Fibroblast of lung (primary cell): ENCODE measurements at regions not wholly inside any gene's neighbourhood (a gene's known extent, or its start where the extent isn't known, plus 50 kb on each side); places are given as distances from the start of the nearest gene placed in this dataset.

Experiments used
- DNase-seq, 2 donors: peaks; one replicate each; pipeline versions ENCODE4 v3.0.0 to v3.0.0-alpha.2; 2010; ENCODE audit warnings: low read depth in 2 of 2
- H2AFZ ChIP-seq: 2 replicates; pipeline ENCODE4 v1.5.1; 2012; ENCODE audit warnings: low read length, control low read depth, inconsistent platforms
- H3K27ac ChIP-seq: 2 replicates; pipeline ENCODE4 v1.5.1; 2011; ENCODE audit warnings: low read length, control low read depth; ENCODE audit not compliant: insufficient read depth
- H3K27me3 ChIP-seq: 2 replicates; pipeline ENCODE4 v1.5.1; 2011; ENCODE audit warnings: mild to moderate bottlenecking, low read length; ENCODE audit not compliant: control insufficient read depth, insufficient read depth
- H3K36me3 ChIP-seq: 2 replicates; pipeline ENCODE4 v1.5.1; 2011; ENCODE audit warnings: low read length; ENCODE audit not compliant: control insufficient read depth, insufficient read depth
- H3K4me1 ChIP-seq: 2 replicates; pipeline ENCODE4 v1.5.1; 2011; ENCODE audit warnings: low read length; ENCODE audit not compliant: control insufficient read depth, insufficient read depth; ENCODE audit errors: extremely low read depth
- H3K4me2 ChIP-seq: 2 replicates; pipeline ENCODE4 v1.5.1; 2011; ENCODE audit warnings: low read length, control low read depth; ENCODE audit not compliant: insufficient read depth; ENCODE audit errors: extremely low read depth
- H3K4me3 ChIP-seq, 4 experiments: fragments of 200-600 bp in 1 of 4; sonication (generic) in 1 of 4; replicated peaks in 1 of 4; 2 replicates each; pipeline ENCODE4 v1.5.1; 2011 to 2016; ENCODE audit warnings: low read length in 4 of 4, low read depth in 3 of 4, mild to moderate bottlenecking in 3 of 4, control low read depth in 2 of 4, inconsistent platforms in 1 of 4, mixed read lengths in 1 of 4; ENCODE audit not compliant: insufficient read depth in 1 of 4; ENCODE audit errors: control extremely low read depth in 1 of 4
- H3K79me2 ChIP-seq: 2 replicates; pipeline ENCODE4 v1.5.1; 2012; ENCODE audit warnings: mild to moderate bottlenecking, low read length, inconsistent platforms; ENCODE audit not compliant: control insufficient read depth, insufficient read depth
- H3K9ac ChIP-seq: 2 replicates; pipeline ENCODE4 v1.5.1; 2011; ENCODE audit warnings: mild to moderate bottlenecking, low read length, control low read depth; ENCODE audit not compliant: insufficient read depth
- H3K9me3 ChIP-seq: 2 replicates; pipeline ENCODE4 v1.5.1; 2012; ENCODE audit warnings: low read depth, low read length; ENCODE audit not compliant: control insufficient read depth, insufficient read depth
- H4K20me1 ChIP-seq: 2 replicates; pipeline ENCODE4 v1.5.1; 2011; ENCODE audit warnings: low read length; ENCODE audit not compliant: control insufficient read depth, insufficient read depth; ENCODE audit errors: extremely low read depth
- CTCF ChIP-seq, 2 donors: IDR thresholded peaks in 1 of 2; conservative IDR thresholded peaks in 1 of 2; 1 replicate in 1 of 2; 2 replicates in 1 of 2; pipeline ENCODE4 v1.5.1; 2011 to 2012; ENCODE audit warnings: low read length in 2 of 2, control low read depth in 1 of 2, inconsistent platforms in 1 of 2, low read depth in 1 of 2, mild to moderate bottlenecking in 1 of 2
- EZH2 ChIP-seq: IDR thresholded peaks from 2 replicates; pipeline ENCODE4 v1.5.1; 2012; ENCODE audit warnings: low read length, control low read depth, mild to moderate bottlenecking; ENCODE audit errors: missing control alignments

- TF ChIP-seq EZH2: no peak
- no peak for TF ChIP-seq CTCF (conservative IDR thresholded peaks at IDR 0.05 in 1 of 2, IDR thresholded peaks at IDR 0.05 in 1 of 2; ENCODE audit: low read depth in 1 of 2, low read length in 2 of 2)
- H3K4me1 ChIP-seq: no peaks in the 10 kb centered on the region
- no peaks in the 10 kb centered on the region for H3K79me2 ChIP-seq
- H3K36me3 ChIP-seq: no peaks in the 10 kb centered on the region
- H3K4me3 ChIP-seq: no peak overlapping the region
- H4K20me1 ChIP-seq: no peaks in the 10 kb centered on the region
- no peak overlapping the region for H3K9ac ChIP-seq
- DNase-seq: no peak
- H3K9me3 ChIP-seq: no peaks in the 10 kb centered on the region
- H3K27me3 ChIP-seq: no peaks in the 10 kb centered on the region
- H3K27ac ChIP-seq: no peak overlapping the region
- no peak overlapping the region for H3K4me2 ChIP-seq
- H2AFZ ChIP-seq: no peak overlapping the region
Observed at GRCh38 chr13:80972857-80973478, 632.0 kb upstream of the SPRY2 start.

- no peak overlapping the region for H3K27ac ChIP-seq
- no peaks in the 10 kb centered on the region for H3K9me3 ChIP-seq
- no peaks in the 10 kb centered on the region for H3K79me2 ChIP-seq
- H4K20me1 ChIP-seq: no peaks in the 10 kb centered on the region
- TF ChIP-seq CTCF (conservative IDR thresholded peaks at IDR 0.05 in 1 of 2, IDR thresholded peaks at IDR 0.05 in 1 of 2; ENCODE audit: low read depth in 1 of 2, low read length in 2 of 2) (no peak), EZH2 (no peak)
- no peak overlapping the region for H3K9ac ChIP-seq
- H3K4me2 ChIP-seq: no peak overlapping the region
- H3K4me3 ChIP-seq: no peak overlapping the region
- H3K4me1 ChIP-seq: no peaks in the 10 kb centered on the region
- no peaks in the 10 kb centered on the region for H3K36me3 ChIP-seq
- H3K27me3 ChIP-seq: no peaks in the 10 kb centered on the region
- no peak overlapping the region for H2AFZ ChIP-seq
- no peak for DNase-seq
Observed at GRCh38 chr13:80965097-80965496, 624.2 kb upstream of the SPRY2 start.

- TF ChIP-seq CTCF (conservative IDR thresholded peaks at IDR 0.05 in 1 of 2, IDR thresholded peaks at IDR 0.05 in 1 of 2; ENCODE audit: low read depth in 1 of 2, low read length in 2 of 2) (peak in 1 of 2 donors; percentile 20), EZH2 (no peak)
- Histone ChIP-seq H3K4me2 (no peak overlapping the region), H3K4me1 (no peaks in the 10 kb centered on the region), H3K36me3 (no peaks in the 10 kb centered on the region), H3K9ac (no peak overlapping the region), H3K4me3 (no peak overlapping the region), H4K20me1 (no peaks in the 10 kb centered on the region), H3K27me3 (no peaks in the 10 kb centered on the region), H3K9me3 (no peaks in the 10 kb centered on the region), H3K79me2 (no peaks in the 10 kb centered on the region), H2AFZ (no peak overlapping the region), H3K27ac (no peak overlapping the region)
- peak in 1 of 2 donors; percentile 66 for DNase-seq
Observed at GRCh38 chr13:80962855-80963254, 621.9 kb upstream of the SPRY2 start.
